ENCODE measurements at regions not wholly inside any gene's neighbourhood (a gene's known extent, or its start where the extent isn't known, plus 50 kb on each side); places are given as distances from the start of the nearest gene placed in this dataset.

GRCh38 chr13:40194224-40194806, 472.1 kb downstream of the FOXO1 start (continued):
- no peak for TF ChIP-seq CTCF (conservative IDR thresholded peaks at IDR 0.05; ENCODE audit: low read depth in 2 of 2)
- no peak for TF ChIP-seq REST (IDR thresholded peaks at IDR 0.05; ENCODE audit: unreplicated experiment)
- TF ChIP-seq ZNF114 (CRISPR knock-in tag; IDR thresholded peaks at IDR 0.05): no peak
- no peak for TF ChIP-seq POLR2AphosphoS5 (IDR thresholded peaks at IDR 0.05; ENCODE audit: low read depth)

- H3K36me3 ChIP-seq (ENCODE audit: insufficient read depth): no peaks in the 10 kb centered on the region
- H3K27ac ChIP-seq (ENCODE audit: low read depth): no peak overlapping the region
- H2AFZ ChIP-seq: no peak overlapping the region
- ATAC-seq (no peak), DNase-seq (ENCODE audit: low spot score) (no peak)
- H3K9me2 ChIP-seq (ENCODE audit: insufficient read depth): no peaks in the 10 kb centered on the region
- no peaks in the 10 kb centered on the region for H4K20me1 ChIP-seq (replicated peaks; ENCODE audit: insufficient read depth)
- Mint-ChIP-seq H3K27ac (no peak overlapping the region), H3K4me1 (peaks cover 3% of the 10 kb centered on the region; the same call in 2 of the 3 replicates), H3K27me3 (ENCODE audit: insufficient read depth, low read depth, poor library complexity) (no peaks in the 10 kb centered on the region), H3K9me3 (no peaks in the 10 kb centered on the region), H3K4me3 (no peak overlapping the region), H3K36me3 (ENCODE audit: low read depth) (no peaks in the 10 kb centered on the region)
- H3K27me3 ChIP-seq (ENCODE audit: insufficient read depth): no peaks in the 10 kb centered on the region
- H3K4me3 ChIP-seq: no peak overlapping the region
- TF ChIP-seq JUNB (IDR thresholded peaks at IDR 0.05; ENCODE audit: unreplicated experiment) (no peak), POLR2AphosphoS5 (IDR thresholded peaks at IDR 0.05; ENCODE audit: low read depth) (no peak), STAT1 (IDR thresholded peaks at IDR 0.05; ENCODE audit: unreplicated experiment) (no peak), ZNF331 (CRISPR knock-in tag; IDR thresholded peaks at IDR 0.05; ENCODE audit: low read depth) (no peak), EZH2phosphoT487 (IDR thresholded peaks at IDR 0.05; ENCODE audit: unreplicated experiment) (no peak), REST (IDR thresholded peaks at IDR 0.05; ENCODE audit: unreplicated experiment) (no peak), ZNF114 (CRISPR knock-in tag; IDR thresholded peaks at IDR 0.05) (no peak), CTCF (conservative IDR thresholded peaks at IDR 0.05; ENCODE audit: low read depth in 2 of 2) (no peak), EZH2 (IDR thresholded peaks at IDR 0.05; ENCODE audit: low read depth, unreplicated experiment) (no peak), ETS1 (IDR thresholded peaks at IDR 0.05) (no peak)
- H3K4me2 ChIP-seq: no peak overlapping the region
- no peaks in the 10 kb centered on the region; the same call in 1 of the 2 replicates for H3K4me1 ChIP-seq (ENCODE audit: insufficient read depth)
- H3K79me2 ChIP-seq (replicated peaks; ENCODE audit: insufficient read depth): no peaks in the 10 kb centered on the region
- no peaks in the 10 kb centered on the region for H3F3A ChIP-seq (replicated peaks; ENCODE audit: low read depth)
Observed at GRCh38 chr13:40197049-40197448, 469.4 kb downstream of the FOXO1 start.

Measured in GM23338 (cell line).